ENCODE measurements at regions not wholly inside any gene's neighbourhood (a gene's known extent, or its start where the extent isn't known, plus 50 kb on each side); places are given as distances from the start of the nearest gene placed in this dataset.

GRCh38 chr3:102016417-102016816, 167.1 kb downstream of the NFKBIZ start:
- TF ChIP-seq CTCF (IDR thresholded peaks at IDR 0.05; ENCODE audit: insufficient read depth in 1 of 2, low read depth in 1 of 2, low read length in 1 of 2, severe bottlenecking in 1 of 2, unreplicated experiment in 1 of 2), result no peak
- Mint-ChIP-seq H3K36me3 (ENCODE audit: insufficient read depth, unreplicated experiment) (no peaks in the 10 kb centered on the region), H3K4me3 (ENCODE audit: unreplicated experiment) (no peak overlapping the region), H3K4me1 (ENCODE audit: low read depth, unreplicated experiment) (no peaks in the 10 kb centered on the region), H3K27ac (ENCODE audit: unreplicated experiment) (no peak overlapping the region), H3K27me3 (ENCODE audit: insufficient read depth, unreplicated experiment) (peaks cover 8% of the 10 kb centered on the region), H3K9me3 (ENCODE audit: unreplicated experiment) (peaks cover 3% of the 10 kb centered on the region)
- no peaks in the 10 kb centered on the region for H3K27me3 ChIP-seq (replicated peaks; ENCODE audit: control insufficient read depth, insufficient read depth, low read length)
- BruUV-seq (replicated peaks), result no TSS peak
- H3K4me1 ChIP-seq, result no peaks in the 10 kb centered on the region
- ChIA-PET CTCF (no interaction called here), POLR2A (no interaction called here)
- H3K9me3 ChIP-seq, result no peaks in the 10 kb centered on the region
- intact Hi-C loops (cut with micrococcal nuclease; ENCODE audit: unreplicated experiment), result no loop called here
- no peaks in the 10 kb centered on the region for H3K36me3 ChIP-seq (ENCODE audit: control insufficient read depth, insufficient read depth, low read length)
- DNase-seq, result no peak
- H3K4me3 ChIP-seq (ENCODE audit: low read depth, low read length), result no peak overlapping the region

- no peaks in the 10 kb centered on the region for H3K4me1 ChIP-seq
- no peaks in the 10 kb centered on the region for H3K36me3 Mint-ChIP-seq (ENCODE audit: insufficient read depth, unreplicated experiment)
- no TSS peak for BruUV-seq (replicated peaks)
- POLR2A ChIA-PET, result no interaction called here
- intact Hi-C loops (cut with micrococcal nuclease; ENCODE audit: unreplicated experiment), result no loop called here
- H3K4me3 ChIP-seq (ENCODE audit: low read depth, low read length), result no peak overlapping the region
- no peaks in the 10 kb centered on the region for H3K9me3 Mint-ChIP-seq (ENCODE audit: unreplicated experiment)
- H3K4me1 Mint-ChIP-seq (ENCODE audit: low read depth, unreplicated experiment), result no peaks in the 10 kb centered on the region
- no peaks in the 10 kb centered on the region for H3K9me3 ChIP-seq
- no peak for DNase-seq
- no peak for TF ChIP-seq CTCF (IDR thresholded peaks at IDR 0.05; ENCODE audit: insufficient read depth in 1 of 2, low read depth in 1 of 2, low read length in 1 of 2, severe bottlenecking in 1 of 2, unreplicated experiment in 1 of 2)
- H3K27ac Mint-ChIP-seq (ENCODE audit: unreplicated experiment), result no peak overlapping the region
- no peaks in the 10 kb centered on the region for H3K27me3 ChIP-seq (replicated peaks; ENCODE audit: control insufficient read depth, insufficient read depth, low read length)
- H3K4me3 Mint-ChIP-seq (ENCODE audit: unreplicated experiment), result no peak overlapping the region
- H3K36me3 ChIP-seq (ENCODE audit: control insufficient read depth, insufficient read depth, low read length), result no peaks in the 10 kb centered on the region
- CTCF ChIA-PET, result no interaction called here
- peaks cover 8% of the 10 kb centered on the region for H3K27me3 Mint-ChIP-seq (ENCODE audit: insufficient read depth, unreplicated experiment)
These were observed 168.5 kb downstream of the NFKBIZ start for GRCh38 chr3:102017784-102018183.

- Histone ChIP-seq H3K36me3 (ENCODE audit: control insufficient read depth, insufficient read depth, low read length) (no peaks in the 10 kb centered on the region), H3K27me3 (replicated peaks; ENCODE audit: control insufficient read depth, insufficient read depth, low read length) (no peaks in the 10 kb centered on the region), H3K4me1 (no peaks in the 10 kb centered on the region), H3K4me3 (ENCODE audit: low read depth, low read length) (no peak overlapping the region), H3K9me3 (no peaks in the 10 kb centered on the region)
- POLR2A ChIA-PET, result no interaction called here
- no peaks in the 10 kb centered on the region for H3K4me1 Mint-ChIP-seq (ENCODE audit: low read depth, unreplicated experiment)
- no peak overlapping the region for H3K4me3 Mint-ChIP-seq (ENCODE audit: unreplicated experiment)
- DNase-seq, result no peak
- TF ChIP-seq CTCF (IDR thresholded peaks at IDR 0.05; ENCODE audit: insufficient read depth in 1 of 2, low read depth in 1 of 2, low read length in 1 of 2, severe bottlenecking in 1 of 2, unreplicated experiment in 1 of 2), result no peak
- CTCF ChIA-PET, result no interaction called here
- no peaks in the 10 kb centered on the region for H3K9me3 Mint-ChIP-seq (ENCODE audit: unreplicated experiment)
- no peak overlapping the region for H3K27ac Mint-ChIP-seq (ENCODE audit: unreplicated experiment)
- peaks cover 8% of the 10 kb centered on the region for H3K27me3 Mint-ChIP-seq (ENCODE audit: insufficient read depth, unreplicated experiment)
- intact Hi-C loops (cut with micrococcal nuclease; ENCODE audit: unreplicated experiment), result no loop called here
- no peaks in the 10 kb centered on the region for H3K36me3 Mint-ChIP-seq (ENCODE audit: insufficient read depth, unreplicated experiment)
- no TSS peak for BruUV-seq (replicated peaks)
These were observed 169.2 kb downstream of the NFKBIZ start for GRCh38 chr3:102018551-102018950.

Data from Caco-2 (cell line).